Activated CD8-positive, alpha-beta memory T cell treated with anti-CD3 and anti-CD28 coated beads for 4 hours (primary cell): ENCODE measurements at regions not wholly inside any gene's neighbourhood (a gene's known extent, or its start where the extent isn't known, plus 50 kb on each side); places are given as distances from the start of the nearest gene placed in this dataset.

Source experiments
- DNase-seq, 2 donors: peaks; one replicate each; pipeline ENCODE4 v3.0.0-alpha.2; 2020; ENCODE audit warnings: low read depth in 2 of 2

DNA sequence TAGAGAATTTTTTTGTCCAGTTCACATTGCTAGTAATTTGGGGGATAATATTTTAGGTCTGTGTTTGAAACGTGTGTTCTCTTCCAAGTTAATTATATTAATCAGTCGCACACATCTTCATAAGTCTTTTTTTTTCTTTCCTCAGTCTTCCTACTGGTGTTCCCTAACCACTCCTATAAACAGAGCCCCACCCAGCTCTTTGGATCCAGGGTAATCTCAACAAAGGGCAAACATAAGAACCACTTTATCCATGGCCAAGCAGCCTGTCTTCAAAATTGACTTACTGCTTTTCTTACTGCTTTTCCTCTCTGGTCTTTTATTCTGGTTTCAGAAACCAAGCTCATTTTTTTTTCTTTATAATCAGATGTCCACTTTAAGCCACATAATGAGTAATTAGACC lies 266.8 kb upstream of the NECTIN3 start:
- DNase-seq = no peak

DNA sequence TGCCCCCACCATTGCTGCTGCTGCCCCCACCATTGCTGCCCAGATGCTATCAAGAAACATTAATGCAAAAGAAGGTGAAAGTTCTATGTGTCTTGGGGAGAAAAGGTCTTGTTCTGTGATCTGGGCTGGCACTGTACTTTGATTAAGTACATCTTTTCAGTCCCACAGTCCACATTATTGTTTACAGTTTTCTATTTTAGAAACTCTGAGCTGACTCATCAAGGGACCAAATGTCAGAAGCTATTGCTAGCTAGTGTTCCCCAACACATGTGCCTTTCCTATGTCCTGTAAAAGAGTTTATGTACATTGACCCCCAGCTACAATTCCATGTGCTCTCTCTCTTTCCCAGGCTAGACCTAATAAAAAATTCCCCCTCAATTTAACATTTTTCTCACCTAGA lies 264.7 kb upstream of the NECTIN3 start:
- no peak for DNase-seq

DNA sequence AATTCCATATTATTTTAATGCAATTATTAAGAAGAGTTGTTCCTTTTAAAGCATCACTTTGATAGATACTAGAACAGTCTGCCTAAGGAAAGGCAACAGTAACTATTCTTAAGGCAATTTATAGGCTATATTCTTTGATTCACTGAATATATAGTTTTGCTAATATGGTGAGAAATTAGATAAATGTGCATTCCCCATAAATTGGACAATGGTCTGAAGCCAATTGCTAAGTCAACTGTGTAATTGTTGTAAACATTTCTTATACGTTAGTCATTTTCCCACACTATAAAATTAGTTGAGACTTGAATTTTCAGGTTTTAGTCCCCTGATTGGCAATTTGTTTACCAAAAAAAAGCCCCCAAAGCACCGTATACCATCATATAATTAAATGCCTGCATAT lies 263.0 kb upstream of the NECTIN3 start:
- no peak for DNase-seq

DNA sequence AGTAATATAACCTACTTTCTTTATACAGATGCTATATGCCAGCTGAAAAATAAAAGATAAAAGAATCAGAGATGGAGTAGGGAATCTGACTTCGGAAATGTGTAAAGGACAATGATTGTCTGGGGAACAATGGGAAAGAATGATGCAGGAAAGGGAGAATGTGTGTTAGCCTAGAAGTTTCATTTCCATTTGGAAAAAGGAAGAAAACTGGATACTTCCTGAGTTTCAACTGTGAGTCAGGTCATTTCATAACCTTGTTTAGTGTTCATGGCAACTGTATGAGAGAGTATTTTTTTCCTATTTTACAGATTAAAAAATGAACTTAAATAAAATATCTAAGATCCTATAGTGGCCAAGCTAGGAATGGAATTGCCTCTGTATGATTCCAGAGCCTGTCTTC lies 261.3 kb upstream of the NECTIN3 start:
- no peak for DNase-seq

DNA sequence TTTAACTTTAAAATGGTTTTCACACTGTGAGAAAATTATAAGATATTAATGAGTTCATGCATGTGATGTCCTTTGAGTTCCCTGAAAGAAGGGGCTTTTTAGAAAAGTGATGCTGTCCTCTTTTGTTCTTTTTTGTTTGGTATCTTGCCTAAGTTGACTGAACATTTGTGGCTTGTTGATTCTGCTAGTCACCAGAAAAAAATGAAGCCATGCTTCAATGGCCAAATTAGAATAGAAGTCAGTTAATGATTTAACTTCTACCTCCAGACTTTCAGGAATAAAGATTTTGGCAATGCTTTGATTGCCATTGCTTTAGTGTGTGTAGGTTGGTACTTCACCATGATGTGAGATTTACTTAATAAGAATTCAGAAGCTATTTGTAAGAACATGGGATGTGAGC lies 260.6 kb upstream of the NECTIN3 start:
- DNase-seq = no peak

DNA sequence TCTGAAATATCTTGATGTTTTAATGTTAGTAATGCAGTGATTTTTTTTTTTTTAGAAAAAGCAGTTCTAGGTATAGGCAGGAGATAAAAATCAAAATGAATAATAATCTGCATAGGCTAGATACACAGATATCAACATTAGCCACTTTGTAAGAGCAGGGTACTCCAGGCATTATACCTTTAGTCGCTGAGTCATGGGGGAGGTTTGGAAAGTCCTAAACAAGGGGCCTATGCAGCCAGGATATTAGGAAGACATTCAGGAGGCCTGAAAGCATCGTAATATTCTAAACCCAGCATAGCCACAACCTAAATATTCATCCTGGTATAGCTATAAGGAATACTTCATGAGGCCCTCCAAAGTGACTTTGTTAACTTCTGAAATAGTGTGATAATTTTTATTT lies 258.1 kb upstream of the NECTIN3 start:
- no peak for DNase-seq

DNA sequence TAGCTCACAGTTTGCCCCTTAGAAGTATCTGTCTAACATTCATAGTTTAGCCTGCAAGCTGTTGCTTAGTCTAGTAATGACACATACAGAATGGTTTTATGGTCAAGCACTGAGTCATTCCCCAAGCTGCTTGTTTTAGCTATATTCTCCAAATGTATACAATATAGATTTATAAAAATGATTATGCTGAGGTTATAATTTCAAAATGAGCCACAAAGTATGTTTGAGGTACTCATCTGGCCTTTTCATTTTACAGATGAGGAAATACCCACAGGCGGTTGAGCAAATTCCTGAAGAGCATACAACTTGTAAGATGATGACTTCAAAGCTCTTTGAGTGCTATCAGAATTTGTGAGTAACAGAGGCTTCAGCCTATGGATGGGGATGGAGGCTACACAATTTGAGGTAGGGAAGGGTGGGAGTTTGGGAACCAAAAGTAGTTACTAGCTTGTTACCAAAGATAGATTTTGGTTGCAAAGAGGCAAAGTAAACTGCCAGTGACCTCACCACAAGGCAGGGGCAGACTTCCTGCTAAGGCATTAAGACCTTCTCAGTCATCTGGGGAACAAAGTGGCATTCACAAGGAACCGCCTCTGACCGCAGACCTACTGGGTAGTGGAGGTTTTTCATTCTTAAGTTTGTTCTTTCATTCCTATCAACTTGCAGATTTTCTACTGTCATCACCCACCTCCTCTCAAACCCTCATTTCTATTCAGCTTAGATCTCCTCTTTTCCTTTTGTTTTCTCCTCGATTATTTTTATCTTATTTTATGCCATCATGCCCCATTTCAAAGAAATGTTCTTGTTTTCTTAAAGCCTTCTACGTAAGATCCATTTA lies 257.2 kb upstream of the NECTIN3 start:
- DNase-seq = no peak

DNA sequence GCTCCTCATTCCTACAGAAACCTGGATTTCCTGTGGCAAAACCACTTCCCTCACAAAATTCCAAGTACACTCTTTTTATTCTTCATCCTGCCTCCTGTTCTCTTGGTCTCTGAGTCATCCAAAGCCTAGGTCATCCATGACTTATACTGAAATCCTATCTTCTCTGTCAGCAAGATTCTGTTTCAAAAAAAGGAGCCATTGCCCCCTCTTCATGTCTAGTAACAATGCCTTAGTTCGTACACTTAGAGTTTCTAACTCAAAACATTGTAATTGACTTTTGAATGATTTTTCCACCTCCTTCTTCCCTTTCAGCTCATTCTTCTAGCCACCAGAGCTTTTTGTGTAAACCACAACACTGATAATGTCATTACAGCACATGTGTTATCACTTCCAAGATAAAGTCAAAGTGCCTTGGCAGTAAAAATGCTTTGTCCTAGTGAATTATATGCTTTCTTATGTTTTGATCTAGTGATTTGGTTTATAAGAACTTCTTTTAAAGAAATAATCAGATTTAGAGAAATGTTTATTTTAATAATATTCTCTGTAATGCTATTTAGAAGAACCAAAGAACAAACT lies 256.5 kb upstream of the NECTIN3 start:
- no peak for DNase-seq

DNA sequence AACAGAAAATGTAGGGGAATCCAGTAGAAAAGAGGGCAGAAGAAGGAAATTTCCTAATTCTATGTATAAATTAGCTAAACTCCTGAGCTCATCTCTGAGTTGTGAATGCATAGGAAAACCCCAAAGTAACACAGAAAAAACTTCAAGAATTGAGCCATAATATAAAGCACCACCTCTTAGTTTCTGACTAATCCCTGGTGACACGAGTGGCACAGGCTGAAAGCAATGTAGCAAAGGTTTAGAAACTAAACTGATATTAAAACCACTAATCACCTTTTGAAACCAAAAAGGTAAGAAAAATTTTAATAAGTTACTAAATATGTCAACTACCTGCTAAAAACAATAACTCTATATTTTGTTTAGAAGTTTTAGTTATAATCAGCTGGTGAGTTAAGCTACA lies 255.6 kb upstream of the NECTIN3 start:
- no peak for DNase-seq

DNA sequence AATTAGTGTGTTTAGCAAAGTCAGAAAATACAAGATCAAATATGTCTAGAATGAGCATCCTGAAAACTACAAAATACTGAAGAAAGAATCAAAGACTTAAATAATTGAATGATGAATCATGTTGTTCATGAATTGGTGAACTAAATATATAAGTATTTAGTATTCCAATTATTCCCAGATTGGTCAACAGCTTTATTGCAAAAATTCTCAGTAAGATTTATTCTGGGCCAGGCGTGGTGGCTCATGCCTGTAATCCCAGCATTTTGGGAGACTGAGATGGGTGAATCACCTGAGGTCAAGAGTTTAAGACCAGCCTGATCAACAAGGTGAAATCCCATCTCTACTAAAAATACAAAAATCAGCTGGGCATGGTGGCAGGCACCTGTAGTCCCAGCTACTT lies 250.0 kb upstream of the NECTIN3 start:
- DNase-seq = no peak

DNA sequence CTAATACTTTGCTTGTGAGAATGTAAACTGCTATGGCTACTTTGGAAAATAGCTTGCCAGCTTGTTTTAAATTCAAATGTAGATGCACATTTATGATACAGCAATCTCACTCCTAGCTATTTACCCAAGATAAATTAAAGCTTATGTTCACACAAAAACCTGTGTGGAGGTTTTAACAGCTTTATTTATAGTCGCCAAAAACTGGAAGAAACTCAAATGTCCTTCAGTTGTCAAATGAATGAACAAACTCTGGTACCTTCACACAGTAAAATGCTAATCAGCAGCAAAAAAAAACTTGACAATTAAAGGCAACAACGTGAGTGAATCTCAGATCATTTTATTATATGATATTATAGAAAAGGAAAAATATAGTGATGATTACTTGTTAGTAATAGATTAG lies 248.6 kb upstream of the NECTIN3 start:
- no peak for DNase-seq

DNA sequence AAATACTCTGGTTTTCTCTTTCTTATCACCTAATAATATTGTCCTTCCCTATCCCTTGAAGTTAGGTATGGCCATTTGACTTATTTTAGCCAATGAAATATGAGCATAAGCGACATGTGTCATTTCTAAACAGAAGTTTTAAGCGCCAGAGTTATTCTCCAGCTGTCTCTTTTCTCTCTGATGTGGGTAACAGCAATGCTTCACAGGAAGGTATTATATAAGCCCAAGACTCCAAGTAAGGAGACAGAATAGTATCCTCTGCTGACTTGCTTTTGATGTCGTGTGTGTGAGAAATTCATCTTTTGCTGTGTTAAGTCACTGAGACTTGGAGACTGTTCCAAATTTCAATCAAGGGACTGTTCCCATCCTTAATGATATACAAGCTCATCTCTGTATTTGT lies 224.6 kb upstream of the NECTIN3 start:
- no peak for DNase-seq

DNA sequence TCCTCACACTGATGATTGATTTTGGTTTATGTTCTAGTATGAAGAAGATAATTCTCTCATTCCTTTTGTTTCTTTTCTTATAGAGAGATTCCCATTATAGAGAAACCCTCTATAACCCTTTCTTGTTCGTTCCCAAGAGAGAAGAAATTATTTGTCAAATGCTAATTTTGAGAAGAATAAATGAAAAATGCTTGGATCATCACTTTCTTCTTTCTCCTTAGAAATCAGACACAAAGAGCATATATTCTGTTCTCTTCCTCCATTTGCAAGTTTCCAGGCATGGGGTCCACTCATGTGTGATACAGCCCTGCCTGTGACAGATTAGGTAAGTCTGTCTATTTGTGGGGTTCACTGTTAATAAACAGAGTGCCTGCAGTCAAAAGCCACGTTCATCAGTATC lies 222.6 kb upstream of the NECTIN3 start:
- no peak for DNase-seq

DNA sequence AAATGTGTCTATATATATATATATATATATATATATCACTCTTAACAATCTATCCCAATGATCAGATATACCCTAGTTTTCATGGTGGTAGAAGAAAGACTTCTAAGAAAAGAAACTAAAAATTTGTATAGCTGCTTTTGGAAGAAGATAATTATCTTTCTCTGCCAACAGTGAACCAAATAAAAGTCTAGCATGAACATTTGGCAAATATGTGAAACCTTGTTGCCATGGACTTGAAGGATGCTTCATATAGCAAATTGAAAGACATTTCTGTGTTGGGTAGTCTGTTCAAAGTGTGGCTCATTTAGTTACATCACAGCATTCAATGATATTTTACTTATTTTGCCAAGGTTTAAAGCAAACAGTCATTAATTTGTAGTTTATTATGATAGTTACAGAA lies 219.9 kb upstream of the NECTIN3 start:
- no peak for DNase-seq

DNA sequence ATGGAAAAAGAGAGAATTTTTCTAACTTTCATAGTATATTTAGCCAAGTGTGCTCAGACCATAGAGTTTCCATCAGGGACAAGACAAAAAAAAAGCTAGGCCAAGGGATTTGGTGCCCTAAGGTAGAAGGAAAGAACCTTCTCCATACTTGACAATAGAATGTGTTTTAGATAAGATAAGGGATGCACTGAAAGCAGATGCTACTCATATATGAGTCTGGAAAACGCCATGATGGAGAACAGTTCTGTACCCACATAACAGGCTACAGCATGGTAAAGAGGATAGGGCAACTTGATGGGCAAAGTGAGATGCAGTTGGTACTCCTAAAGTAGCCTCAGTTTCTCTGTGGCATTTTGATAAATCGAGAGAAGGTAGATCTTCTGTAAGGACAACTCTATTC lies 216.4 kb upstream of the NECTIN3 start:
- DNase-seq = no peak

DNA sequence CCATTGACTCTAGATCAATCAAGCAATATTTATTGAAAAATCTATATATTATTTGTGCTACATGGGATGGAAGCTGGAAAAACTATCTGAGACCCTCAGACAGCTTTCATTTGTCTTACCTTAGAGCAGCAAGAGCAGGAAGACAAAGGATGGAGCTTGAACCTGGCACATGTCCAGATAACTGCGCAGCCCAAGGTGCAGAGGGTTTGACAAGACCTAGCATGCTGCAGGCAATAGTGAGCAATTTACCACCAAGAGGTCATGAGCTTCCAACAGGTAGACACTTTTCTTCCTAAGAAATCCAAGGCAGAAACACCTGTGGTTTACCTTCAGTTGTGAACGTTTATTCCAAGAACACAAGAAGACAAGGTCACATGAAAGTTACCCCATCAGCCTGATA lies 214.7 kb upstream of the NECTIN3 start:
- DNase-seq = no peak

DNA sequence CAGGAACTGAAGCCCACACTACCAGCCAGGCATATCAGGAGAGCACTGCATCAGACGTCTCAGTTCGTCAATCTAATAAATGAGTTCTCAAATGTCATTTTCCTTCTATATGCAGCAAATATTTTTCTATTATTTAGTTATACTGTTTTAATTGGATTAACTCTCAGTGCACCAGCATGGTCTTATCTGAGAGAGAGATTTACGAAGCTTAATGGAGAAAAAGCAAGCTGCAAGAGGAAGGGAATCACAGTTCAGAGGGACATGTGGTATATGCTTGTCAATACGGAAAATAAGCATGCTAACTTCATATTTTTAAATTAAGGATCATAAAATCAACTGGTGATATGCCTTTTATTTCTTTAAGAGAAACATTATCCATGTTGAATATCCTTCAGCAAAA lies 213.1 kb upstream of the NECTIN3 start:
- no peak for DNase-seq

DNA sequence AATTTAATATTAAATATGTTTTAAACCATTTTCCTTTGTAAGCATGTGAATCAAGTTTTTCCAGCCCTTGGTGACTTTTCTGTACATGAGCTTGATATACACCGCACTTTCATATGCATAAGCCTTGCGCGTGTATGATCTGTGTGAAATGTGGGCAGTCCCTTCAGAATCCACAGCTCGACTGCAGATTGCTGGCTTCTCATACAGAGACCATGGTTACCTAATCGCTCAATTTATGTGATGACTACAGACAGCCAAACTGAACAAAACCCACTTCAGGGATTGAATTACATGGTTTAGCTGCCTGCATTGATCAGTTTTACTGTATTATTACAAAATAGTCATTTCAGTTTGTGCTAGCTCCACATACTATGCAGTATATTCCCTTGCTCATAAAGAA lies 212.3 kb upstream of the NECTIN3 start:
- DNase-seq = no peak

DNA sequence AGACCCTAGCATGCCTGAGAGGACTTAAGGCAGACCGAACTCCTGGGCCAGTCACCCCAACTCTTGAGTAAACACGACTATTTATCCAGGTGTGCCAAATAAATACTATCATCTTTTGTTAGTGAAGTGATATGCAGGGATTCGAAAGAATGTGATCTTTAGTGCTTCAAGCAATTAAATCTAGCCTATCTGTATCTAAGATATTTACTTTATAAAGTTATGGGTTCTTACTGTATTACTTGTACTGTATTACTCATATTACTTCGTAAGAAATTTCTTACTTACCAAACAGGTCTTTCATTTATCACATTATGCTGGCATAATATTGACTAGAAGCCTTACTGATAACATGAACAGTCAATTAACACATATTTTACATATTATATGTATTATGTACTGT lies 211.6 kb upstream of the NECTIN3 start:
- no peak for DNase-seq

DNA sequence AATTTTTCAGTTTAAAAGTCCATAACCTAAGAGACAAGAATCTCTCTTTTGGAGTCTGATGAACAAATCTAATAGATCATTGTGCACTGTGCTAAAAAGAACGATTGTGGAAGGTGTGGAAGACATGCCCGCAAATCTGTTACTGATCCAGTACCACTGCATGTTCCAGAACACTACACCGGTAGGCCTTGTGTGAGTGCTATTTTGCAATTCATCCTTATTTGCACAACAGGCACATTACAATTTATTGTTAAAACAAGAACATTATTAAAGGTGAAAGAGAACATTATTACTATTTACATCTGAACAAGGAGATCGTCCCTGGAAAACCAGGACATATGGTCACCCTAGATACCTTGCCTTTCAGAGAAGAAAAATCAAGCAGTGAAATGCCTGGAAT lies 205.7 kb upstream of the NECTIN3 start:
- DNase-seq = no peak

DNA sequence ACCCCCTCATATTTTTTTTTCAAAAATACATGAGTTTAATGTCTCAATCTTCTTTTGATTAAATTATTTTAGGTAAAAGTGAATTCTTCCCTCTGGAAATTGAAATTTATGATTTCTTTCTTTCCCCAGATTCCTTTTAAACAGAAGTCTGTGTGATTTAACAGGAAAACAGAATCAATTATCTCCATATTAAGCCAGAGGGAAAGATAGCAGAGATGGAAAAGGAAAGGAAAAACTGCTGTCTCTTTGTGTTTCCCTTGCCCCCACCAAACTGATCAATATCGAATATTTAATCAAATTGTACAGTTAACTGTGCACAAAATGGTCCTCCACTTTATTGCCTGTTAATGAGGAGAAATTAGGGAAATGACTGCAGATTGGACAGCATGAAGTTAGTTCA lies 203.5 kb upstream of the NECTIN3 start:
- no peak for DNase-seq

DNA sequence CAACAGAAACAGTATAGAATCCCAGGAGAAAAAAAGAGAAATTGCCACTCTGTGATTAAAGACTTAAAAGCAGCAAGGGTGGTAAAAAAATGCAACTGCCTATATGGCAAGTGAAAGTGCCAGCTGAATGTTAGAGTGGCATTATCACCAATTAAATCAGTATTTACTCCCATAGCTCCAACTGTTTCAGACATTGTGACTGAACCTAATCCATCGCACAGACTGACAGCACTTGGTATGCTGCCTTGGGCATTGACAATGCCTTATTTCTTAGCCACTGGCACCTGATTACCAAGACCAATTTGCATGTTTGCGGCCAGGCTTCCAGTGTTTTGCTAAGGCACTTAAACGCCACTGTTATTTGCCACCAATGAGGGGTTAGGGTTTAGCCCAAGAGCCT lies 201.9 kb upstream of the NECTIN3 start:
- DNase-seq = no peak

DNA sequence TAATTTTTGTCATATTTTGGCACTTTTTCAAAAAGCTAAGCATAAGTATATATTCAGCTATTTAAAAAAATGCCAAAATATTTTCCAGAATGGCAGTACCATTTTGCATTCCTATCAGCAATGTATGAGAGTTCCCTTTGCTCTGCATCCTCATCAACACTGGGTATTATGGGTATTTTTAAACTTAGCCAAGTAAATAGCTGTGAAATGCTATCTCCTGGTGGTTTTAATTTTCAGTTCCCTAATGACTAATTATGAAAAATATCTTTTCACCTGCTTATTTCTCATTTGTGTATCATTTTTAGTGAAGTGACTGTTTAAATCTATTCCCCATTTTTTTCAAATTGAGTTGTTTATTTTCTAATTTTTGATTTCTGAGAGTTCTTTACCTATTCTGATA lies 199.7 kb upstream of the NECTIN3 start:
- no peak for DNase-seq

DNA sequence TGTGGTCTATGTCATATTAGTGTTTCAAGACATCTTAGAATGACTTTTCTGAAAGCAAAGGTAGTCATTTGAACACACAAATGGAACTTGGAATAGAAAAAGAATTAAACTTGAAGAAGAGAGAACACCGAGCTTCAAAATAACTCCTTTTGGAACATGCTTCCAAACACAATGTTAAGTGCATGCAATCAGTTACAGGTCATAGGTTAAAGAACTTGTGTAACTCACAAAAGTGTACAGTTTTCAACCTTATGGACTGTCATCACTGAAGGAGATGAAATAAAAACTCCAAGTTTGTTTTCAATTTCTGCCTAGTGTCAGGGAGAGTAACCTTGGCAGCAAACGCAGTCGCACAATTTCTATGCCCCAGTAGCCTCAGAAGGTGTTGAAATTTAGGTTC lies 192.9 kb upstream of the NECTIN3 start:
- DNase-seq = no peak
